ENCODE measurements at regions not wholly inside any gene's neighbourhood (a gene's known extent, or its start where the extent isn't known, plus 50 kb on each side); places are given as distances from the start of the nearest gene placed in this dataset.

DNA sequence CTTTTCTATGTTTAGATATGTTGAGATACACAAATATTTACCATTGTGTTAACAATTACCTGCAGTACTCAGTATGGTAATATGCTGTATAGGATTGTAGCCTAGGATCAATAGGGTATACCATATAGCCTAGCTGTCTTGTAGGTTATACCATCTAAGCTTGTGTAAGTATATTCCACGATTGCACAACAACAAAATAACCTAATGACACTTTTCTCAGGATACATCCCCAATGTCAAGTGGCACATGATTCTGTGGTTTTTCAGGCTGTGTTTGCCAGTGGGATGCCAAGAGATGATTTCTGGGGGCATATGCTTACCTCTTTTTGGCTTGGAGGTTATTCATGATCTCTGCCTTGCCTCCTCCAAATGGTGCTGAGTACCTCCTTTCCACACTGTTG, 247.2 kb upstream of the CENPE start:
- TF ChIP-seq, protein P1, sequence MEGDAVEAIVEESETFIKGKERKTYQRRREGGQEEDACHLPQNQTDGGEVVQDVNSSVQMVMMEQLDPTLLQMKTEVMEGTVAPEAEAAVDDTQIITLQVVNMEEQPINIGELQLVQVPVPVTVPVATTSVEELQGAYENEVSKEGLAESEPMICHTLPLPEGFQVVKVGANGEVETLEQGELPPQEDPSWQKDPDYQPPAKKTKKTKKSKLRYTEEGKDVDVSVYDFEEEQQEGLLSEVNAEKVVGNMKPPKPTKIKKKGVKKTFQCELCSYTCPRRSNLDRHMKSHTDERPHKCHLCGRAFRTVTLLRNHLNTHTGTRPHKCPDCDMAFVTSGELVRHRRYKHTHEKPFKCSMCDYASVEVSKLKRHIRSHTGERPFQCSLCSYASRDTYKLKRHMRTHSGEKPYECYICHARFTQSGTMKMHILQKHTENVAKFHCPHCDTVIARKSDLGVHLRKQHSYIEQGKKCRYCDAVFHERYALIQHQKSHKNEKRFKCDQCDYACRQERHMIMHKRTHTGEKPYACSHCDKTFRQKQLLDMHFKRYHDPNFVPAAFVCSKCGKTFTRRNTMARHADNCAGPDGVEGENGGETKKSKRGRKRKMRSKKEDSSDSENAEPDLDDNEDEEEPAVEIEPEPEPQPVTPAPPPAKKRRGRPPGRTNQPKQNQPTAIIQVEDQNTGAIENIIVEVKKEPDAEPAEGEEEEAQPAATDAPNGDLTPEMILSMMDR (IDR thresholded peaks at IDR 0.05) = no peak
- no peak for TF ChIP-seq EP300 (IDR thresholded peaks at IDR 0.05; ENCODE audit: low read depth)
- TF ChIP-seq POLR2AphosphoS5 (IDR thresholded peaks at IDR 0.05) = no peak
- TF ChIP-seq POLR2A (IDR thresholded peaks at IDR 0.05) = no peak

Data from transverse colon (tissue), 4 donors.